OCI-LY3 (cell line): ENCODE measurements at regions not wholly inside any gene's neighbourhood (a gene's known extent, or its start where the extent isn't known, plus 50 kb on each side); places are given as distances from the start of the nearest gene placed in this dataset.

Experiments used
- H2AFZ ChIP-seq: fragments of 200-600, 300-600 bp; shearing (Covaris generic); 2 replicates; pipeline ENCODE4 v1.6.0; 2014; ENCODE audit warnings: antibody characterized with exemption, low read depth, low read length
- H3K27ac ChIP-seq: fragments of 200-600, 300-600 bp; sonication (generic); 2 replicates; pipeline ENCODE4 v1.5.1; 2014; ENCODE audit warnings: mild to moderate bottlenecking, low read length, moderate library complexity, mixed read lengths
- H3K27me3 ChIP-seq: fragments of 200-600, 300-600 bp; sonication (generic); 2 replicates; pipeline ENCODE4 v1.6.1; 2014; ENCODE audit warnings: low read depth, low read length, mixed read lengths
- H3K36me3 ChIP-seq: fragments of 200-600, 300-600 bp; sonication (generic); replicated peaks from 2 replicates; pipeline ENCODE3; 2014; ENCODE audit warnings: low read depth, low read length, mixed read lengths
- H3K4me1 ChIP-seq: fragments of 300-600, 200-600 bp; sonication (generic); 2 replicates; pipeline ENCODE4 v1.6.1; 2014; ENCODE audit warnings: low read length, mixed read lengths
- H3K4me2 ChIP-seq: fragments of 200-600, 300-600 bp; sonication (generic); 2 replicates; pipeline ENCODE4 v1.6.1; 2014; ENCODE audit warnings: low read length, mixed read lengths
- H3K4me3 ChIP-seq: fragments of 300-600, 200-600 bp; sonication (generic); 2 replicates; pipeline ENCODE4 v1.5.1; 2014; ENCODE audit warnings: antibody characterized with exemption, mild to moderate bottlenecking, low read length, moderate library complexity
- H3K79me2 ChIP-seq: fragments of 300-600, 200-600 bp; shearing (Covaris generic); 2 replicates; pipeline ENCODE4 v1.6.1; 2014; ENCODE audit warnings: mild to moderate bottlenecking, low read length, mixed read lengths
- H3K9ac ChIP-seq: fragments of 300-600, 200-600 bp; shearing (Covaris generic); 2 replicates; pipeline ENCODE4 v1.6.0; 2014; ENCODE audit warnings: mild to moderate bottlenecking, low read length, moderate library complexity
- H3K9me3 ChIP-seq: fragments of 200-600, 300-600 bp; shearing (Covaris generic); 2 replicates; pipeline ENCODE4 v1.6.1; 2014; ENCODE audit warnings: low read length, mixed read lengths; ENCODE audit not compliant: insufficient read depth
- H4K20me1 ChIP-seq: fragments of 200-600, 300-600 bp; sonication (generic); 2 replicates; pipeline ENCODE4 v1.6.1; 2016; ENCODE audit warnings: low read length, mixed read lengths; ENCODE audit not compliant: insufficient read depth
- CTCF ChIP-seq: fragments of 200-600, 300-600 bp; sonication (generic); IDR thresholded peaks from 2 replicates; pipeline ENCODE4 v1.5.1; 2014; ENCODE audit warnings: antibody characterized with exemption, low read length, low read depth
- EZH2phosphoT487 ChIP-seq: fragments of 200-600 bp; shearing (Covaris generic); IDR thresholded peaks from 2 replicates; pipeline ENCODE4 v1.6.1; 2018; ENCODE audit warnings: antibody characterized with exemption, mixed run types, low read depth

GRCh38 chr20:12773936-12774335 lies 234.8 kb upstream of the SPTLC3 start:
- H3K4me1 ChIP-seq = no peaks in the 10 kb centered on the region
- TF ChIP-seq EZH2phosphoT487 (no peak), CTCF (no peak)

GRCh38 chr20:12775041-12775440 lies 233.7 kb upstream of the SPTLC3 start:
- Histone ChIP-seq H3K4me3 (no peak overlapping the region), H2AFZ (no peak overlapping the region), H3K36me3 (no peaks in the 10 kb centered on the region), H3K4me1 (no peaks in the 10 kb centered on the region), H3K27ac (no peak overlapping the region), H3K79me2 (no peaks in the 10 kb centered on the region), H3K27me3 (no peaks in the 10 kb centered on the region), H3K9ac (no peak overlapping the region), H3K9me3 (no peaks in the 10 kb centered on the region), H3K4me2 (no peak overlapping the region), H4K20me1 (no peaks in the 10 kb centered on the region)
- TF ChIP-seq EZH2phosphoT487 (no peak), CTCF (no peak)

More at GRCh38 chr20:12773936-12774335, 234.8 kb upstream of the SPTLC3 start:
- Histone ChIP-seq H3K27me3 (no peaks in the 10 kb centered on the region), H3K4me3 (no peak overlapping the region), H3K9me3 (no peaks in the 10 kb centered on the region), H3K9ac (no peak overlapping the region), H2AFZ (no peak overlapping the region), H3K4me2 (no peak overlapping the region), H3K79me2 (no peaks in the 10 kb centered on the region), H4K20me1 (no peaks in the 10 kb centered on the region), H3K27ac (no peak overlapping the region), H3K36me3 (no peaks in the 10 kb centered on the region)

GRCh38 chr20:12777016-12777415 lies 231.8 kb upstream of the SPTLC3 start:
- no peaks in the 10 kb centered on the region for H4K20me1 ChIP-seq
- no peaks in the 10 kb centered on the region for H3K4me1 ChIP-seq
- no peaks in the 10 kb centered on the region for H3K36me3 ChIP-seq
- no peak for TF ChIP-seq EZH2phosphoT487
- TF ChIP-seq CTCF = no peak
- H3K27ac ChIP-seq = no peak overlapping the region
- H3K9me3 ChIP-seq = no peaks in the 10 kb centered on the region
- H3K79me2 ChIP-seq = no peaks in the 10 kb centered on the region
- H3K27me3 ChIP-seq = no peaks in the 10 kb centered on the region
- H2AFZ ChIP-seq = no peak overlapping the region
- no peak overlapping the region for H3K4me3 ChIP-seq
- H3K9ac ChIP-seq = no peak overlapping the region
- H3K4me2 ChIP-seq = no peak overlapping the region

GRCh38 chr20:12786276-12786675 lies 222.5 kb upstream of the SPTLC3 start:
- Histone ChIP-seq H3K4me3 (no peak overlapping the region), H3K4me2 (no peak overlapping the region), H3K79me2 (no peaks in the 10 kb centered on the region), H3K4me1 (no peaks in the 10 kb centered on the region), H3K27ac (no peak overlapping the region), H4K20me1 (no peaks in the 10 kb centered on the region), H2AFZ (no peak overlapping the region), H3K9ac (no peak overlapping the region), H3K27me3 (peaks cover 8% of the 10 kb centered on the region; the same call in 1 of the 2 replicates), H3K9me3 (no peaks in the 10 kb centered on the region), H3K36me3 (no peaks in the 10 kb centered on the region)
- no peak for TF ChIP-seq EZH2phosphoT487
- TF ChIP-seq CTCF = no peak
